ENCODE measurements at regions not wholly inside any gene's neighbourhood (a gene's known extent, or its start where the extent isn't known, plus 50 kb on each side); places are given as distances from the start of the nearest gene placed in this dataset.

DNA sequence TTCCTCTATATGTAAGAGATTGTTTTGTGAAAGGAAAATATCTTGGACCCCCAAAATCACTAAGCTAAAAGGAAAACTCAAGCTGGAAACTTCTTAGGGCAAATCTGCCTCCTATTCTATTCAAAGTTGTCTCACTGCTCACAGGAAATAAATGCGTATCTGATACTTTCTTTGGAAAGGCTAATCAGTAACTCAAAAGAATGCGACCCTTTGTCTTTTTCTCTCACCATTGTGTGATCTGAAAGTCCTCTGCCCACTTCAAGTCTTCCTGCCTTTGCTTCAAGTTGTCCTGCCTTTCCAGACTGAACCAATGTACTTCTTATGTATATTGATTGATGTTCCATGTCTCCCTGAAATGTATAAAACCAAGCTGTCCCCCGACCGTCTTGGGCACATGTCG, 157.3 kb downstream of the KIF2B start:
- WGBS (ENCODE audit: insufficient coverage) = 91% methylated on average over 1 of the region's 5 CpGs
- no peaks in the 10 kb centered on the region for H3K36me3 ChIP-seq (ENCODE audit: control insufficient read depth, insufficient read depth, low read length)
- no peaks in the 10 kb centered on the region for H3K27me3 ChIP-seq (ENCODE audit: control insufficient read depth, insufficient read depth, low read length)
- no peak overlapping the region for H3K4me3 ChIP-seq (ENCODE audit: low read depth, low read length)
- H3K4me1 ChIP-seq (ENCODE audit: control insufficient read depth, insufficient read depth, low read length) = no peaks in the 10 kb centered on the region
- DNase-seq (ENCODE audit: low read depth in 4 of 6, low spot score in 6 of 6) = no peak
- no peaks in the 10 kb centered on the region for H3K9me3 ChIP-seq (ENCODE audit: control insufficient read depth, insufficient read depth, low read length)
- no peak overlapping the region for H3K27ac ChIP-seq (ENCODE audit: low read depth, low read length)

- Histone ChIP-seq H3K27me3 (ENCODE audit: control insufficient read depth, insufficient read depth, low read length) (no peaks in the 10 kb centered on the region), H3K36me3 (ENCODE audit: control insufficient read depth, insufficient read depth, low read length) (no peaks in the 10 kb centered on the region), H3K4me1 (ENCODE audit: control insufficient read depth, insufficient read depth, low read length) (no peaks in the 10 kb centered on the region), H3K9me3 (ENCODE audit: control insufficient read depth, insufficient read depth, low read length) (no peaks in the 10 kb centered on the region), H3K27ac (ENCODE audit: low read depth, low read length) (no peak overlapping the region), H3K4me3 (ENCODE audit: low read depth, low read length) (no peak overlapping the region)
- WGBS (ENCODE audit: insufficient coverage) = no CpG with 5 or more reads among the region's 2 CpGs
- no peak for DNase-seq (ENCODE audit: low read depth in 4 of 6, low spot score in 6 of 6)
These were observed 173.4 kb downstream of the KIF2B start for GRCh38 chr17:53996131-53996530.

- no peak for DNase-seq (ENCODE audit: low read depth in 4 of 6, low spot score in 6 of 6)
- Histone ChIP-seq H3K36me3 (ENCODE audit: control insufficient read depth, insufficient read depth, low read length) (no peaks in the 10 kb centered on the region), H3K4me1 (ENCODE audit: control insufficient read depth, insufficient read depth, low read length) (no peaks in the 10 kb centered on the region), H3K27me3 (ENCODE audit: control insufficient read depth, insufficient read depth, low read length) (no peaks in the 10 kb centered on the region), H3K27ac (ENCODE audit: low read depth, low read length) (no peak overlapping the region), H3K4me3 (ENCODE audit: low read depth, low read length) (no peak overlapping the region), H3K9me3 (ENCODE audit: control insufficient read depth, insufficient read depth, low read length) (no peaks in the 10 kb centered on the region)
These were observed 174.2 kb downstream of the KIF2B start for GRCh38 chr17:53996890-53997289.

DNA sequence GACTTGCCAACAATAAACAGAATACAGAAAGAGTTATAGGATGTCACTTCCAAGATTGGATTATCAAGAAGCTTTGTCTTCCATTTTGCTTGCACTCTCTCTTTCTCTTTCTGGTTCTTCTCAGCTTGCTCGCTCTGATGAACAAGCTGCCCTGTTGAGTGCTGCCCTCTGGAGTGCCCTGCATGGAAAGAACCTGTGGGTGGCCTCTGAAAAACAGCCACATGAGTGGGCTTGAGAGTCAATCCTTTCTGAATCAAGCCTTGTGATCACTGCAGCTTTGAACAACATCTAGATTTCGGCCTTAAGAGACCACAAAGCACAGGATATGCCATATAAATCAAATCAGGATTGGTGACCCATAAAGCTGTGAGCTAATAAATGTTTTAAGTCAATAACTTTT, 185.1 kb downstream of the KIF2B start:
- DNase-seq (ENCODE audit: low read depth in 4 of 6, low spot score in 6 of 6) = no peak
- Histone ChIP-seq H3K4me3 (ENCODE audit: low read depth, low read length) (no peak overlapping the region), H3K27ac (ENCODE audit: low read depth, low read length) (no peak overlapping the region), H3K4me1 (ENCODE audit: control insufficient read depth, insufficient read depth, low read length) (no peaks in the 10 kb centered on the region), H3K36me3 (ENCODE audit: control insufficient read depth, insufficient read depth, low read length) (no peaks in the 10 kb centered on the region), H3K9me3 (ENCODE audit: control insufficient read depth, insufficient read depth, low read length) (no peaks in the 10 kb centered on the region), H3K27me3 (ENCODE audit: control insufficient read depth, insufficient read depth, low read length) (no peaks in the 10 kb centered on the region)
- WGBS (ENCODE audit: insufficient coverage) = no CpG with 5 or more reads among the region's 2 CpGs

DNA sequence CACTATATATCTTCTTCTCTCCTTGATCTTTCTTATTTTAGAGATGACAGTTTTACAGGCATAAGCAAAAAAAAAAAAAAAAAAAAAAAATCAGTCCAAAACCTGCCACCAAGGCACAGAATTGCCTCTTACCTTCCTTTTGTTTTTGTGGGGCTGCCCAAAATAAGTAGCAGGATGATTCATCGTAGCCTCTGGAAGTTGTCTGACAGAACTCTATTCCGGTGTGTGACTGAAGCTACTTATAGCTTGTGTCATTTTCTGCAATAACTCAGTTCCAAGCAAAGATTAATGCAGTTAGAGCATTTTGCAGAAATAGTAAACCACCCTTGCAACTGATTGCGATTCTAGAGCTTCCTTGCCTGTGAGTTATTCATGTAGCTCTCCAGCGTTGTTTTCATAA, 186.8 kb downstream of the KIF2B start:
- H3K27me3 ChIP-seq (ENCODE audit: control insufficient read depth, insufficient read depth, low read length) = no peaks in the 10 kb centered on the region
- no peak for DNase-seq (ENCODE audit: low read depth in 4 of 6, low spot score in 6 of 6)
- 83% methylated on average over 1 of the region's 4 CpGs for WGBS (ENCODE audit: insufficient coverage)

GRCh38 chr17:54013072-54013471, 190.3 kb downstream of the KIF2B start:
- peak in 2 of 6 donors; percentile 48 to 93 for DNase-seq (ENCODE audit: low read depth in 4 of 6, low spot score in 6 of 6)
- WGBS (ENCODE audit: insufficient coverage) = no CpG with 5 or more reads among the region's 2 CpGs

More for the DNA sequence above, 186.8 kb downstream of the KIF2B start:
- Histone ChIP-seq H3K9me3 (ENCODE audit: control insufficient read depth, insufficient read depth, low read length) (no peaks in the 10 kb centered on the region), H3K4me3 (ENCODE audit: low read depth, low read length) (no peak overlapping the region), H3K27ac (ENCODE audit: low read depth, low read length) (no peak overlapping the region), H3K4me1 (ENCODE audit: control insufficient read depth, insufficient read depth, low read length) (no peaks in the 10 kb centered on the region), H3K36me3 (ENCODE audit: control insufficient read depth, insufficient read depth, low read length) (no peaks in the 10 kb centered on the region)

GRCh38 chr17:54015734-54016133, 193.0 kb downstream of the KIF2B start:
- no peak for DNase-seq (ENCODE audit: low read depth in 4 of 6, low spot score in 6 of 6)
- no peaks in the 10 kb centered on the region for H3K4me1 ChIP-seq (ENCODE audit: control insufficient read depth, insufficient read depth, low read length)
- H3K9me3 ChIP-seq (ENCODE audit: control insufficient read depth, insufficient read depth, low read length) = no peaks in the 10 kb centered on the region
- H3K27ac ChIP-seq (ENCODE audit: low read depth, low read length) = no peak overlapping the region
- no peaks in the 10 kb centered on the region for H3K27me3 ChIP-seq (ENCODE audit: control insufficient read depth, insufficient read depth, low read length)
- no peaks in the 10 kb centered on the region for H3K36me3 ChIP-seq (ENCODE audit: control insufficient read depth, insufficient read depth, low read length)
- no peak overlapping the region for H3K4me3 ChIP-seq (ENCODE audit: low read depth, low read length)
- WGBS (ENCODE audit: insufficient coverage) = 100% methylated on average over 2 of the region's 2 CpGs

More at GRCh38 chr17:54013072-54013471, 190.3 kb downstream of the KIF2B start:
- Histone ChIP-seq H3K9me3 (ENCODE audit: control insufficient read depth, insufficient read depth, low read length) (no peaks in the 10 kb centered on the region), H3K36me3 (ENCODE audit: control insufficient read depth, insufficient read depth, low read length) (no peaks in the 10 kb centered on the region), H3K27ac (ENCODE audit: low read depth, low read length) (no peak overlapping the region), H3K27me3 (ENCODE audit: control insufficient read depth, insufficient read depth, low read length) (no peaks in the 10 kb centered on the region), H3K4me3 (ENCODE audit: low read depth, low read length) (no peak overlapping the region), H3K4me1 (ENCODE audit: control insufficient read depth, insufficient read depth, low read length) (no peaks in the 10 kb centered on the region)

- no peaks in the 10 kb centered on the region for H3K27me3 ChIP-seq (ENCODE audit: control insufficient read depth, insufficient read depth, low read length)
- H3K27ac ChIP-seq (ENCODE audit: low read depth, low read length) = no peak overlapping the region
- no peak for DNase-seq (ENCODE audit: low read depth in 4 of 6, low spot score in 6 of 6)
- no peaks in the 10 kb centered on the region for H3K4me1 ChIP-seq (ENCODE audit: control insufficient read depth, insufficient read depth, low read length)
- H3K36me3 ChIP-seq (ENCODE audit: control insufficient read depth, insufficient read depth, low read length) = no peaks in the 10 kb centered on the region
- no peak overlapping the region for H3K4me3 ChIP-seq (ENCODE audit: low read depth, low read length)
- no CpG with 5 or more reads among the region's 1 CpG for WGBS (ENCODE audit: insufficient coverage)
- H3K9me3 ChIP-seq (ENCODE audit: control insufficient read depth, insufficient read depth, low read length) = no peaks in the 10 kb centered on the region
These were observed 198.7 kb downstream of the KIF2B start for GRCh38 chr17:54021418-54021817.

DNA sequence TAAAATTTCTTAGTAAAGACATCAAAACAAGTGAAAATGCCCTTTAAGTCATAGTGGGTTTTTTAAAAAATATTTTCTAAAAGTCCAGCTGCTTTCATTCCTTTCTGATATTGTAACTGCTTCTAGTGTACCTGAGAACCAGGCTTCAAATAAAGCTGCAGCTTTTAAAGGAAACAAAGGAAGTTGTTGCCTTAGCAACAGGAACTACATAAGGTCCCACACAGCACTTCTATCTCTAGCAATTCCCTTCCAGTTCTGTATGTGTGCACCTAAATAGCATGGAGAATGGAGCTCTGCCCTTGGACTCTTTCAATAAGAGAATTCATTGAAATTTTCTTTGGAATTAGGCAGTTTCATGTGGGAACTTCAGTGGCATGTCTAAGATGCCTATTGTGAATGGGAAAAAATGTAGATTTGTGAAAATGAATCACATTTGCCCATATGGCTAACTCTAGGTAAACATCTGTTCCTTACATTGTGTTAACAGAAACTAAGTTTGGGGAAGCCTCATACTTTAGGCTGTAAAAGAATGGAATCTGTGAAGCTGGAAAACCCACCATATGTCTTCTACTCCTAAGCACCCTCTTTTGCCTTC, 206.4 kb downstream of the KIF2B start:
- Histone ChIP-seq H3K4me1 (ENCODE audit: control insufficient read depth, insufficient read depth, low read length) (peaks cover 2% of the 10 kb centered on the region), H3K36me3 (ENCODE audit: control insufficient read depth, insufficient read depth, low read length) (no peaks in the 10 kb centered on the region), H3K4me3 (ENCODE audit: low read depth, low read length) (no peak overlapping the region), H3K9me3 (ENCODE audit: control insufficient read depth, insufficient read depth, low read length) (no peaks in the 10 kb centered on the region), H3K27me3 (ENCODE audit: control insufficient read depth, insufficient read depth, low read length) (no peaks in the 10 kb centered on the region), H3K27ac (ENCODE audit: low read depth, low read length) (no peak overlapping the region)
- peak in 3 of 6 donors; percentile 12 to 86 (median 53) for DNase-seq (ENCODE audit: low read depth in 4 of 6, low spot score in 6 of 6)

- no CpG with 5 or more reads among the region's 5 CpGs for WGBS (ENCODE audit: insufficient coverage)
- Histone ChIP-seq H3K27ac (ENCODE audit: low read depth, low read length) (no peak overlapping the region), H3K4me3 (ENCODE audit: low read depth, low read length) (no peak overlapping the region), H3K4me1 (ENCODE audit: control insufficient read depth, insufficient read depth, low read length) (peaks cover 2% of the 10 kb centered on the region), H3K9me3 (ENCODE audit: control insufficient read depth, insufficient read depth, low read length) (no peaks in the 10 kb centered on the region), H3K27me3 (ENCODE audit: control insufficient read depth, insufficient read depth, low read length) (no peaks in the 10 kb centered on the region), H3K36me3 (ENCODE audit: control insufficient read depth, insufficient read depth, low read length) (no peaks in the 10 kb centered on the region)
- DNase-seq (ENCODE audit: low read depth in 4 of 6, low spot score in 6 of 6) = peak in 2 of 6 donors; percentile 57 to 58
These were observed 207.3 kb downstream of the KIF2B start for GRCh38 chr17:54029986-54030385.
